Esophagus squamous epithelium (tissue), 4 donors: ENCODE measurements at regions not wholly inside any gene's neighbourhood (a gene's known extent, or its start where the extent isn't known, plus 50 kb on each side); places are given as distances from the start of the nearest gene placed in this dataset.
A peak's percentile ranks its signal among the peaks of the same experiment; 100 is the strongest.

Experiments used
- CTCF ChIP-seq, 6 experiments: fragments of 450-650 bp in 4 of 6; fragments of 200-600 bp in 2 of 6; sonication (generic) in 2 of 6; IDR thresholded peaks; one replicate each; pipeline ENCODE4 v1.5.1; 2016 to 2019; ENCODE audit warnings: antibody characterized with exemption in 6 of 6, mild to moderate bottlenecking in 4 of 6, moderate library complexity in 4 of 6
- POLR2A ChIP-seq, 4 donors: fragments of 450-650 bp; IDR thresholded peaks; one replicate each; pipeline ENCODE4 v1.6.1; 2017; ENCODE audit warnings: antibody characterized with exemption in 4 of 4, mild to moderate bottlenecking in 4 of 4, moderate library complexity in 3 of 4

DNA sequence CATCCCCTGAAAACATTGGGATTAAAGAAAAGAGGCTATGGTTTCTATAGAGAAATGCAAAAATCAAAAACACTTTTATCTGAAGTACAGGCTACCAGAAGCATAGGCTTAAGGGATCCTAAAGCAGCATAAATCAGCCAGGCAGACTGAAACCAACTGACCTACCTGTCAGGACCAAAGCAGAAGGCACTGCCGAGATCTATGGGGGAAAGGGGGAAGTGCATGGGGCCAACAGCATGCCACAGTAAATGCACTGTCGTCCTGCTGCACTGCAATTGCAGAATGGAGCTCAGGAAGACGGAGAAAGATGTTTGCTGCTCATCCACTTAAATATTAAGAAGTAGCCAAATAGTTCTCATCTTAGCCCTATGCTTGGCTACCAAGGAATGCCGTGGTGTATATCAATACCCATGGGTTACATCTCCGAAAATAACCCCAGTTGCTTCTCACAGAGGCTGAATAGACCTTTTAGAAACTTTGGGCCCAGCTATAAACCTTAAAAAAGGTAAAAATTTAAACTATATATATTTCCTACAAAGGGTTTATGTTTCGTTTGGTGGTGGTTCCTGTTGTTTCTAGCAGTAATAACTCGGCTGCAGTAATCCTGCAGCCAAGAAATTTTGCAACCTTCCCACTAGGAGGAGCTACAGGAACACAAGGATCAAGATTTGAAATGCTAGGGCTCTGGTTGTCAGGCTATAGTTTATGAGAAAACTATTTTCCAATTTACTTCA lies 312.2 kb upstream of the DIAPH2 start:
- TF ChIP-seq CTCF (IDR thresholded peaks at IDR 0.05) (peak; percentile 15 to 58 (median 42)), POLR2A (IDR thresholded peaks at IDR 0.05) (no peak)
